WTC11 (cell line): ENCODE measurements at regions not wholly inside any gene's neighbourhood (a gene's known extent, or its start where the extent isn't known, plus 50 kb on each side); places are given as distances from the start of the nearest gene placed in this dataset.

Source experiments
- CREM ChIP-seq: sonication (generic); formaldehyde crosslinking; IDR thresholded peaks from 2 replicates; pipeline ENCODE4 v1.8.1; 2022; ENCODE audit warnings: mild to moderate bottlenecking, missing genetic modification reagents, moderate library complexity
- ELF4 ChIP-seq: sonication (generic); formaldehyde crosslinking; IDR thresholded peaks from 2 replicates; pipeline ENCODE4 v1.8.1; 2022; ENCODE audit warnings: low read depth, mild to moderate bottlenecking, moderate library complexity, missing genetic modification reagents
- FOXP1 ChIP-seq: sonication (generic); formaldehyde crosslinking; IDR thresholded peaks from 2 replicates; pipeline ENCODE4 v1.8.0; 2022; ENCODE audit warnings: missing genetic modification reagents, mild to moderate bottlenecking, moderate library complexity, borderline replicate concordance
- NFE2L1 ChIP-seq: sonication (generic); formaldehyde crosslinking; IDR thresholded peaks from 2 replicates; pipeline ENCODE4 v1.8.1; 2023; ENCODE audit warnings: missing genetic modification reagents
- RELA ChIP-seq: sonication (generic); formaldehyde crosslinking; IDR thresholded peaks from 2 replicates; pipeline ENCODE4 v1.8.1; 2022; ENCODE audit warnings: missing genetic modification reagents, mild to moderate bottlenecking, borderline replicate concordance
- SP1 ChIP-seq: sonication (generic); formaldehyde crosslinking; conservative IDR thresholded peaks from 2 replicates; pipeline ENCODE4 v1.8.1; 2022; ENCODE audit warnings: missing genetic modification reagents
- ZNF396 ChIP-seq: fragments of 250-450 bp; sonication (Bioruptor Pico); IDR thresholded peaks from 2 replicates; pipeline ENCODE4 v1.8.0; 2021; ENCODE audit warnings: mild to moderate bottlenecking, moderate library complexity, borderline replicate concordance
- TF ChIP-seq, protein P1 (sequence below): fragments of 200-600 bp; IDR thresholded peaks from 2 replicates; pipeline ENCODE4 v1.8.0; 2022; ENCODE audit warnings: antibody characterized with exemption
- TF ChIP-seq, protein P2 (sequence below): sonication (generic); formaldehyde crosslinking; IDR thresholded peaks from 2 replicates; pipeline ENCODE4 v1.8.1; 2022; ENCODE audit warnings: low read depth, mild to moderate bottlenecking, moderate library complexity, missing genetic modification reagents, borderline replicate concordance

DNA sequence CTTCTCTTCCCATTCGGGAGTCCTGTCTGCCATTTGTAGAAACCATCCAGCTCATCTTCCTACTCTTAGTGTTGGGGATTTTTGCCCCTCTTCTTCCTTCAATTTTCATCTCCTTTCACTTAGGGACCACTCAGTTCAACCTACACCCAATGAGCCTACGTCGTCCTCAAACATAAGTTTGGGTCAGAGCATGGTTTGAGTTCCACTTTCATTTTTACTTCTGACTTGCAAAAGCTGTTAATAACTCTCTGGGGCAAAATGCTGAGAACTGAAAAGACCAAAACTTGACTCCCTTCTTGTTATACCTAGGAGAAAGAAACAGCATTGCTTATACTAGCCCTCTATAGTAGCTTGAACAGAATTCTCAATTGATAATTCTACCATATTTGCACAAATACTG lies 381.5 kb upstream of the MPDZ start:
- TF ChIP-seq ZNF396 (no peak), SP1 (CRISPR knock-in tag) (no peak), FOXP1 (CRISPR knock-in tag) (no peak), CREM (no peak), RELA (CRISPR knock-in tag) (no peak), NFE2L1 (no peak), ELF4 (no peak)
- TF ChIP-seq, protein P1, sequence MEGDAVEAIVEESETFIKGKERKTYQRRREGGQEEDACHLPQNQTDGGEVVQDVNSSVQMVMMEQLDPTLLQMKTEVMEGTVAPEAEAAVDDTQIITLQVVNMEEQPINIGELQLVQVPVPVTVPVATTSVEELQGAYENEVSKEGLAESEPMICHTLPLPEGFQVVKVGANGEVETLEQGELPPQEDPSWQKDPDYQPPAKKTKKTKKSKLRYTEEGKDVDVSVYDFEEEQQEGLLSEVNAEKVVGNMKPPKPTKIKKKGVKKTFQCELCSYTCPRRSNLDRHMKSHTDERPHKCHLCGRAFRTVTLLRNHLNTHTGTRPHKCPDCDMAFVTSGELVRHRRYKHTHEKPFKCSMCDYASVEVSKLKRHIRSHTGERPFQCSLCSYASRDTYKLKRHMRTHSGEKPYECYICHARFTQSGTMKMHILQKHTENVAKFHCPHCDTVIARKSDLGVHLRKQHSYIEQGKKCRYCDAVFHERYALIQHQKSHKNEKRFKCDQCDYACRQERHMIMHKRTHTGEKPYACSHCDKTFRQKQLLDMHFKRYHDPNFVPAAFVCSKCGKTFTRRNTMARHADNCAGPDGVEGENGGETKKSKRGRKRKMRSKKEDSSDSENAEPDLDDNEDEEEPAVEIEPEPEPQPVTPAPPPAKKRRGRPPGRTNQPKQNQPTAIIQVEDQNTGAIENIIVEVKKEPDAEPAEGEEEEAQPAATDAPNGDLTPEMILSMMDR: no peak
- TF ChIP-seq, protein P2, sequence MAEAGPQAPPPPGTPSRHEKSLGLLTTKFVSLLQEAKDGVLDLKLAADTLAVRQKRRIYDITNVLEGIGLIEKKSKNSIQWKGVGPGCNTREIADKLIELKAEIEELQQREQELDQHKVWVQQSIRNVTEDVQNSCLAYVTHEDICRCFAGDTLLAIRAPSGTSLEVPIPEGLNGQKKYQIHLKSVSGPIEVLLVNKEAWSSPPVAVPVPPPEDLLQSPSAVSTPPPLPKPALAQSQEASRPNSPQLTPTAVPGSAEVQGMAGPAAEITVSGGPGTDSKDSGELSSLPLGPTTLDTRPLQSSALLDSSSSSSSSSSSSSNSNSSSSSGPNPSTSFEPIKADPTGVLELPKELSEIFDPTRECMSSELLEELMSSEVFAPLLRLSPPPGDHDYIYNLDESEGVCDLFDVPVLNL (CRISPR knock-in tag): no peak
